Tibial nerve (tissue), 4 donors: ENCODE measurements at regions not wholly inside any gene's neighbourhood (a gene's known extent, or its start where the extent isn't known, plus 50 kb on each side); places are given as distances from the start of the nearest gene placed in this dataset.

Experiments
- DNase-seq, 2 donors: peaks; one replicate each; pipeline ENCODE4 v3.0.0-alpha.2; 2019; ENCODE audit warnings: low spot score in 2 of 2
- H3K27ac ChIP-seq, 4 donors: fragments of 200-600 bp; sonication (generic) in 3 of 4; one replicate each; pipeline ENCODE4 v1.5.1; 2017 to 2019; ENCODE audit warnings: mild to moderate bottlenecking in 1 of 4
- H3K27me3 ChIP-seq, 2 donors: fragments of 200-600 bp; sonication (generic) in 1 of 2; one replicate each; pipeline versions ENCODE4 v1.5.1 to v1.6.0; 2017 to 2019
- H3K36me3 ChIP-seq, 3 donors: fragments of 200-600 bp; sonication (generic); one replicate each; pipeline ENCODE4 v1.5.1; 2018 to 2019
- H3K4me1 ChIP-seq, 4 donors: fragments of 200-600 bp; sonication (generic) in 3 of 4; one replicate each; pipeline ENCODE4 v1.5.1; 2017 to 2019
- H3K4me3 ChIP-seq, 4 donors: fragments of 200-600 bp; sonication (generic) in 3 of 4; one replicate each; pipeline ENCODE4 v1.5.1; 2017 to 2019; ENCODE audit warnings: mild to moderate bottlenecking in 1 of 4, moderate library complexity in 1 of 4
- H3K9me3 ChIP-seq, 4 donors: fragments of 200-600 bp; sonication (generic) in 3 of 4; one replicate each; pipeline ENCODE4 v1.5.1; 2017 to 2019
- EP300 ChIP-seq, 2 donors: sonication (generic); formaldehyde crosslinking; IDR thresholded peaks; one replicate each; pipeline ENCODE4 v1.6.1; 2017; ENCODE audit warnings: antibody characterized with exemption in 2 of 2, mild to moderate bottlenecking in 1 of 2
- POLR2A ChIP-seq, 2 donors: fragments of 450-650 bp; IDR thresholded peaks; one replicate each; pipeline ENCODE4 v1.6.1; 2017; ENCODE audit warnings: antibody characterized with exemption in 2 of 2, mild to moderate bottlenecking in 2 of 2, moderate library complexity in 2 of 2
- WGBS, 2 donors: methylation state at CpG; one replicate each; pipeline ENCODE4 v1.1.5; 2018; 5-methylcytosine and 5-hydroxymethylcytosine counted together
- TF ChIP-seq, protein P1 (sequence below), 5 experiments: fragments of 200-600 bp in 3 of 5; fragments of 450-650 bp in 2 of 5; sonication (generic) in 3 of 5; IDR thresholded peaks; one replicate each; pipeline ENCODE4 v1.5.1; 2016 to 2019; ENCODE audit warnings: antibody characterized with exemption in 5 of 5, mild to moderate bottlenecking in 3 of 5, moderate library complexity in 2 of 5

DNA sequence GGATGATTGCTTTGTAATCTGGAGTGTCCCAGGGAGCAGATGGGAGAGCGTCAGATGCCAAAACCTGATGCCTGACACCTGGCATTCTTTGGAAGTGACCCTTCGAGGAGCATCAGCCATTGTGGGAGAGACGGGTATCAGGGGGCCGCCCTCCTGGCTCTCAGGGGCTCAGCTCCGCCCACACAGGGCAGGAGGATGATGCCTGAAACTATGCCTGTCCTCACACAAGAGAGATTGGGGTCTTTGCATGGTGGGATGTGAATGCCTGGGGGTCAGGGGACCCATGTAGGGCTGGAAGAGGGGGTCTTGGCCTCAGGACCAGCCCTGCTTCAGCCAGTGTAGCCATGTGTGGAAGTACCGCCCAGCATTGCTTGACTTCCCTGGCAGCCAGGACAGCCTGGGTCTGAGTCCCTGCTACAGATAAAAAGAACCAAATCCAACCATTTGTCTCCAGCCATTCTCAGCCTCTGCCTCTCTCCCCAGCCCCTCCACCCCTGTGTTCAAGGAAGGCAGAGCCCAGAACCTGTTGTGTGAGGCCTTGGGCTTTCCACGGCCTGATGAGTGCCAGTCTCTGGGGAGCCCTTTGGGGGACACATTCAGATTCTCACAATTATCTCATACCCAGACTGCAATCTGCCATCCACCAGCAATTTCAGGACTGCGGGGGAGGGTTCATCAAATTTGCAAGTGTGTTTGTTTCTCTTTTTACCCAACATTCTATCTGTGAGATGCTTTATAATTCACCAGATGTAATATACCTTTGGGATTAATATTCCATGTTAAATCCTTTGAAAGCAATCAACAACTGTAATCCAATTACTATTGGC, 371.2 kb downstream of the PREX1 start:
- no peak overlapping the region for H3K27ac ChIP-seq
- no peaks in the 10 kb centered on the region for H3K4me1 ChIP-seq
- H3K9me3 ChIP-seq: no peaks in the 10 kb centered on the region
- H3K4me3 ChIP-seq: no peak overlapping the region
- TF ChIP-seq POLR2A (IDR thresholded peaks at IDR 0.05): no peak
- TF ChIP-seq, protein P1, sequence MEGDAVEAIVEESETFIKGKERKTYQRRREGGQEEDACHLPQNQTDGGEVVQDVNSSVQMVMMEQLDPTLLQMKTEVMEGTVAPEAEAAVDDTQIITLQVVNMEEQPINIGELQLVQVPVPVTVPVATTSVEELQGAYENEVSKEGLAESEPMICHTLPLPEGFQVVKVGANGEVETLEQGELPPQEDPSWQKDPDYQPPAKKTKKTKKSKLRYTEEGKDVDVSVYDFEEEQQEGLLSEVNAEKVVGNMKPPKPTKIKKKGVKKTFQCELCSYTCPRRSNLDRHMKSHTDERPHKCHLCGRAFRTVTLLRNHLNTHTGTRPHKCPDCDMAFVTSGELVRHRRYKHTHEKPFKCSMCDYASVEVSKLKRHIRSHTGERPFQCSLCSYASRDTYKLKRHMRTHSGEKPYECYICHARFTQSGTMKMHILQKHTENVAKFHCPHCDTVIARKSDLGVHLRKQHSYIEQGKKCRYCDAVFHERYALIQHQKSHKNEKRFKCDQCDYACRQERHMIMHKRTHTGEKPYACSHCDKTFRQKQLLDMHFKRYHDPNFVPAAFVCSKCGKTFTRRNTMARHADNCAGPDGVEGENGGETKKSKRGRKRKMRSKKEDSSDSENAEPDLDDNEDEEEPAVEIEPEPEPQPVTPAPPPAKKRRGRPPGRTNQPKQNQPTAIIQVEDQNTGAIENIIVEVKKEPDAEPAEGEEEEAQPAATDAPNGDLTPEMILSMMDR (IDR thresholded peaks at IDR 0.05): no peak
- no peak for TF ChIP-seq EP300 (IDR thresholded peaks at IDR 0.05)
- WGBS, 2 donors: 56 to 60% methylated on average over 6 to 8 of the region's 8 CpGs
- no peak for DNase-seq
- H3K27me3 ChIP-seq: peaks cover 0 to 20% of the 10 kb centered on the region in 2 donors
- H3K36me3 ChIP-seq: no peaks in the 10 kb centered on the region

DNA sequence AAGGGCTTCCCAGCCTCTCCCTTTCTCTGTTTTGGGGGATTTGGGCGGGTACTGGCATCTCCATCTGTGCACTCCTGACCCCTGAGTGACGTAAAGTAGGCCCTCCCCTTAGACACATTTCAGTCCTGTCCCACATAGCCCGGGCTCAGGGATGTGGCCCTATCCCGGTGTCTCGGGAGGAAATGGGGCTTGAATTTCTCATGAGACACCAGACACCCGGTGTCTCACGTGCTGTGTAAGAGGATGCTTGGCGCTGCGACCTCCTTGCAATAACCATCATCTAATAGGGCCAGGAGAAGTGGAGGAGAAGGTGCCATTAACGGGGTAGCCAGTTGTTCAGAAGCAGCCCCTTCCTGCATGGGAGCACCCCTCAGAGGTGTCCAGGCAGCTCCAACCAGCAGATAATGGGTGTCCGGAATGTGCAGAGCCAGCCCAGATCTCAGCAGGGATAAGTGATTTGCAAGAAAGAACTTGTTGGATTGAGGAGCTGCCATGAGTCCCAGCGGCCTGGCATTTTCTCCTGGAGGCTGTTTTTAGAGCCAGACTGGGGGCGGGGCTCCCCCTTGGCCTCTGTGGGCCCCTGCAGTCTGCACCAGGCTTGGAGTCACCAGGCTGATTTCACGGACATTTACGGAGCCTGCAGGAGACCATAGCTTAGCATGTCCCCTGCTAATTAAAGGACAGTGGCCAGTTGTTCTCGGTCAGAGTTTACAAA, 372.0 kb downstream of the PREX1 start:
- H3K27me3 ChIP-seq: peaks cover 0 to 20% of the 10 kb centered on the region in 2 donors
- WGBS, 2 donors: 43 to 53% methylated on average over 16 of the region's 16 CpGs
- DNase-seq: no peak

DNA sequence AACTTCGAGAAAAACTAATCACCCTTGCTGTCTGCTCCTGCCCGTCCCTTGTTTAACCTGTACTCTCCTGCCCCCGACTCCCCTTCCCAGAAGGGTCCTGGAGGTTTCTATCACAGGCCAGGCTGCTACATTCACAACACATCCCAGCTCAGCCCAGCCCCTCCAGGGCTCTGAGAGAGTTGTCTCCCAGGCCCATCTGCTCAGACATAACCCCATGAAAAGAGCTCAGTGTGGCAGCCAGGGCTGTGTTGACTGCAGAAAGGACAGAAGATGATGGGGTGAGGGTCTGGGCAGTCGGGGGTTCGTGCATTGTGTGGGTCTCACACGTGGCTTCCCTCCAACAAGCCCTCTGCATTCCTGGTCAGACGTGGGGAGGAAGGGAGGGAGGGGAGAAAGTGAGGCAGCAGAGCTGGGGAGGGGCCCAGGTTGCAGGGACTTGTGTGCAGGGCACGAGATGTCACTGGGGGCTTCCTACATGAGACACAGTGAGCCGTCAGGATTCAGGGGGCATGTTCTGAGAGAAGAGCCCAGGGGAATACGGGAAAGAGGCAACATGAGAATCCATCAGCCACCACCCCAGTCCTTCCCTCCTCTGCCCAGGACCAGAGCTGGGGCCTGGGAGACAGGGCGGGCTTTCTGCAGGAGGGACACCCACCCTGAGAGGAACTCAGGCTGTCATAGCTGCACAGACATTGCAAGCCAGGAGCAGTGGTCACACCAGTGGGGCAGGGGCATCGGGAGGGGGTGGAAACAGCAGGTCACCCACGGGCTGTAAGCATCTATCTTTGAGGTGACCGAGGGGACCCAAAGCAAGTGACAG, 372.9 kb downstream of the PREX1 start:
- 65 to 70% methylated on average over 13 to 14 of the region's 14 CpGs for WGBS, 2 donors
- TF ChIP-seq EP300 (IDR thresholded peaks at IDR 0.05): no peak
- TF ChIP-seq POLR2A (IDR thresholded peaks at IDR 0.05): no peak
- TF ChIP-seq, protein P1 (IDR thresholded peaks at IDR 0.05): no peak
- Histone ChIP-seq H3K36me3 (no peaks in the 10 kb centered on the region), H3K4me3 (no peak overlapping the region), H3K9me3 (no peaks in the 10 kb centered on the region), H3K27ac (no peak overlapping the region), H3K4me1 (no peaks in the 10 kb centered on the region), H3K27me3 (peaks cover 0 to 20% of the 10 kb centered on the region in 2 donors)
- no peak for DNase-seq

More for the DNA sequence above, 372.0 kb downstream of the PREX1 start:
- Histone ChIP-seq H3K27ac (no peak overlapping the region), H3K4me3 (no peak overlapping the region), H3K36me3 (no peaks in the 10 kb centered on the region), H3K4me1 (no peaks in the 10 kb centered on the region), H3K9me3 (no peaks in the 10 kb centered on the region)
- TF ChIP-seq EP300 (IDR thresholded peaks at IDR 0.05) (no peak), POLR2A (IDR thresholded peaks at IDR 0.05) (no peak)

DNA sequence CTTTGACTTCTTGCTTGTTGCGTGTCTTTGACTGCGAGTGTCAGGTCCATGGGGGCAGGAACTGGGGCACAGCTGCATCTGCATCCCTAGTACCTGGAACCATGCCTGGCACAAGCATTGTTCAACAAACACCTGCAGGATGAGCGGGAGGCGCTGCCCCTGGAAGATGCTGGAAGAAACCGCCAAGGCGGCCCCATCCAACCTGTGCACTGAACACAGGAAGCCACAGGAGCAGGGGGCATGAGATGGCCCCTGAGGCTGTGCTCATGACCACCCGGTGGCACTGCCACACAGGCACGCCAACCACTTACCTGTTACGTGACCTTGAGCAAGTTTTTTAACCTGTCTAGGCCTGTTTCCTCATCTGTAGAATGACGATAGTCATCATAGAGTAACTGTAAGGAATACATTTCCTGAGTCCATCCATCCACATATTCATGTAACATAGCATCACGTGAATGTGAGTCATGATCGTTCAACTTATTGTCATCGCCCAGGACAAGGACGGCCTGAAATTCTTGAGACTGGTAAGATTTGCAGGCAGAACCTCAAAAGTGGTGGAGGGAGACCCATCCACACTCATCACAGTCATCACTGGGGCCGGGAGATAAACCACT, 374.2 kb downstream of the PREX1 start:
- Histone ChIP-seq H3K27ac (no peak overlapping the region), H3K4me1 (no peaks in the 10 kb centered on the region), H3K27me3 (peaks cover 0 to 16% of the 10 kb centered on the region in 2 donors), H3K4me3 (no peak overlapping the region), H3K9me3 (no peaks in the 10 kb centered on the region), H3K36me3 (no peaks in the 10 kb centered on the region)
- WGBS, 2 donors: 85 to 96% methylated on average over 15 of the region's 15 CpGs
- TF ChIP-seq EP300 (IDR thresholded peaks at IDR 0.05): no peak
- TF ChIP-seq, protein P1 (IDR thresholded peaks at IDR 0.05): no peak
- TF ChIP-seq POLR2A (IDR thresholded peaks at IDR 0.05): no peak
- DNase-seq: no peak

DNA sequence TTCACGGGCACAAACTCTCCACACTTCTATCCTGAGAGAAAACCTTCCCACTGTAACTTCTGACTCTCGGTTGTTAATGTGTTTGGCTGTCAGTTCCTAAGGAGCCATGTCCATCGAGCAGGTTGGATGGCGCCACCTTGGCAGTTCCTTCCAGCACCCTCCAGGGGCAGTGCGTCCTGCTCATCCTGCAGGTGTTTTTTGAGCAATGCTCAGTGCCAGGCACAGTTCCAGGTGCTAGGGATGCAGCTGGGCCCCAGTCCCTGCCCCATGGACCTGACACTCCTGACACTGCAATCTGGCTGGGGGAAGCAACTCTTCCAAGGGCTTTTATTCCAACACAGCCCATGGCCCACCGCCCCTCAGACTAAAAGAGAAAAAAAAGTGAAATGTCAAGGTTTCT, 376.4 kb downstream of the PREX1 start:
- peaks cover 0 to 8% of the 10 kb centered on the region in 2 donors for H3K27me3 ChIP-seq
- H3K27ac ChIP-seq: no peak overlapping the region
- H3K4me3 ChIP-seq: no peak overlapping the region
- no peaks in the 10 kb centered on the region for H3K36me3 ChIP-seq
- 95 to 96% methylated on average over 6 of the region's 6 CpGs for WGBS, 2 donors
- TF ChIP-seq EP300 (IDR thresholded peaks at IDR 0.05): no peak
- H3K9me3 ChIP-seq: no peaks in the 10 kb centered on the region
- no peaks in the 10 kb centered on the region for H3K4me1 ChIP-seq
- no peak for DNase-seq
